Liver (tissue), 8 donors: ENCODE measurements at regions not wholly inside any gene's neighbourhood (a gene's known extent, or its start where the extent isn't known, plus 50 kb on each side); places are given as distances from the start of the nearest gene placed in this dataset.

Source experiments
- DNase-seq: peaks from one replicate; pipeline ENCODE4 v3.0.0-alpha.2; 2017; ENCODE audit warnings: low spot score
- H3K27ac ChIP-seq, 2 donors: one replicate each; pipeline ENCODE4 v1.7.0; 2013; ENCODE audit warnings: inconsistent platforms in 2 of 2, low read length in 2 of 2, control low read depth in 1 of 2, low read depth in 1 of 2, mild to moderate bottlenecking in 1 of 2
- H3K27me3 ChIP-seq, 4 donors: one replicate each; pipeline versions ENCODE4 v1.6.1 to v1.7.0; 2013; ENCODE audit warnings: low read length in 3 of 4, inconsistent platforms in 1 of 4, mild to moderate bottlenecking in 1 of 4, moderate library complexity in 1 of 4; ENCODE audit not compliant: control insufficient read depth in 4 of 4, insufficient read depth in 4 of 4
- H3K36me3 ChIP-seq, 4 donors: one replicate each; pipeline versions ENCODE4 v1.6.1 to v1.7.0; 2013; ENCODE audit warnings: low read length in 3 of 4, mild to moderate bottlenecking in 3 of 4, low read depth in 1 of 4, moderate library complexity in 1 of 4; ENCODE audit not compliant: control insufficient read depth in 4 of 4, insufficient read depth in 3 of 4
- H3K4me1 ChIP-seq, 4 donors: one replicate each; pipeline versions ENCODE4 v1.6.1 to v1.7.0; 2013; ENCODE audit warnings: low read length in 3 of 4, mild to moderate bottlenecking in 3 of 4, moderate library complexity in 1 of 4; ENCODE audit not compliant: control insufficient read depth in 4 of 4, insufficient read depth in 4 of 4
- H3K4me3 ChIP-seq, 3 donors: one replicate each; pipeline versions ENCODE4 v1.6.1 to v1.7.0; 2013; ENCODE audit warnings: low read length in 3 of 3, control low read depth in 1 of 3, low read depth in 1 of 3, mild to moderate bottlenecking in 1 of 3
- H3K9ac ChIP-seq, 2 donors: one replicate each; pipeline ENCODE4 v1.7.0; 2013; ENCODE audit warnings: low read length in 2 of 2, mild to moderate bottlenecking in 2 of 2, moderate library complexity in 2 of 2, control low read depth in 1 of 2, low read depth in 1 of 2
- H3K9me3 ChIP-seq, 4 donors: one replicate each; pipeline versions ENCODE4 v1.6.1 to v1.7.0; 2013; ENCODE audit warnings: low read length in 3 of 4; ENCODE audit not compliant: control insufficient read depth in 4 of 4
- ATF3 ChIP-seq: IDR thresholded peaks from 2 replicates; pipeline ENCODE4 v1.6.1; 2016; ENCODE audit warnings: antibody characterized with exemption
- CTCF ChIP-seq: fragments of 150-350 bp; IDR thresholded peaks from 2 replicates; pipeline ENCODE4 v1.5.1; 2017; ENCODE audit warnings: improper control_type of control experiment, low read depth, low read length; ENCODE audit not compliant: missing input control
- EGR1 ChIP-seq, 2 donors: IDR thresholded peaks; 2 replicates each; pipeline ENCODE4 v1.6.1; 2016 to 2018; ENCODE audit warnings: antibody characterized with exemption in 2 of 2, low read depth in 2 of 2
- FOXA1 ChIP-seq: IDR thresholded peaks from 2 replicates; pipeline ENCODE4 v1.6.1; 2016; ENCODE audit warnings: antibody characterized with exemption
- FOXA2 ChIP-seq: IDR thresholded peaks from 2 replicates; pipeline ENCODE4 v1.6.1; 2016; ENCODE audit warnings: antibody characterized with exemption
- GABPA ChIP-seq, 2 donors: IDR thresholded peaks in 1 of 2; conservative IDR thresholded peaks in 1 of 2; 2 replicates each; pipeline ENCODE4 v1.6.1; 2016; ENCODE audit warnings: antibody characterized with exemption in 2 of 2, mild to moderate bottlenecking in 1 of 2, moderate library complexity in 1 of 2
- HNF4A ChIP-seq, 2 donors: conservative IDR thresholded peaks; 2 replicates each; pipeline ENCODE4 v1.6.1; 2016; ENCODE audit warnings: antibody characterized with exemption in 2 of 2, mild to moderate bottlenecking in 2 of 2
- HNF4G ChIP-seq: IDR thresholded peaks from 2 replicates; pipeline ENCODE4 v1.6.1; 2016; ENCODE audit warnings: antibody characterized with exemption
- JUND ChIP-seq, 2 donors: IDR thresholded peaks; 2 replicates each; pipeline ENCODE4 v1.6.1; 2016; ENCODE audit warnings: antibody characterized with exemption in 2 of 2
- NR2F2 ChIP-seq: IDR thresholded peaks from 2 replicates; pipeline ENCODE4 v1.6.1; 2016; ENCODE audit warnings: antibody characterized with exemption
- RAD21 ChIP-seq, 2 donors: IDR thresholded peaks; 2 replicates each; pipeline ENCODE4 v1.6.1; 2016; ENCODE audit warnings: antibody characterized with exemption in 2 of 2, mild to moderate bottlenecking in 2 of 2
- REST ChIP-seq: IDR thresholded peaks from 2 replicates; pipeline ENCODE4 v1.6.1; 2016; ENCODE audit warnings: antibody characterized with exemption, mild to moderate bottlenecking
- RXRA ChIP-seq, 2 donors: IDR thresholded peaks; 2 replicates each; pipeline ENCODE4 v1.6.1; 2017 to 2018; ENCODE audit warnings: antibody characterized with exemption in 2 of 2, mild to moderate bottlenecking in 1 of 2
- SP1 ChIP-seq: IDR thresholded peaks from 2 replicates; pipeline ENCODE4 v1.6.1; 2018; ENCODE audit warnings: antibody characterized with exemption, mild to moderate bottlenecking
- TAF1 ChIP-seq: conservative IDR thresholded peaks from 2 replicates; pipeline ENCODE4 v1.6.1; 2016; ENCODE audit warnings: antibody characterized with exemption, mild to moderate bottlenecking
- YY1 ChIP-seq: IDR thresholded peaks from 2 replicates; pipeline ENCODE4 v1.6.1; 2016; ENCODE audit warnings: antibody characterized with exemption, mild to moderate bottlenecking
- ZBTB33 ChIP-seq: IDR thresholded peaks from 2 replicates; pipeline ENCODE4 v1.6.1; 2016; ENCODE audit warnings: antibody characterized with exemption
- WGBS: extraction: QIAGEN DNeasy Blood & Tissue Kit; methylation state at CpG from one replicate; pipeline ENCODE4 v1.1.7; 2013; 5-methylcytosine and 5-hydroxymethylcytosine counted together
- TF ChIP-seq, protein P1 (sequence below): IDR thresholded peaks from 2 replicates; pipeline ENCODE4 v1.6.1; 2016; ENCODE audit warnings: antibody characterized with exemption
- donor health status: healthy.
- donor health status: healthy.
- donor health status: healthy.
- donor health status: healthy.
- donor health status: healthy.

DNA sequence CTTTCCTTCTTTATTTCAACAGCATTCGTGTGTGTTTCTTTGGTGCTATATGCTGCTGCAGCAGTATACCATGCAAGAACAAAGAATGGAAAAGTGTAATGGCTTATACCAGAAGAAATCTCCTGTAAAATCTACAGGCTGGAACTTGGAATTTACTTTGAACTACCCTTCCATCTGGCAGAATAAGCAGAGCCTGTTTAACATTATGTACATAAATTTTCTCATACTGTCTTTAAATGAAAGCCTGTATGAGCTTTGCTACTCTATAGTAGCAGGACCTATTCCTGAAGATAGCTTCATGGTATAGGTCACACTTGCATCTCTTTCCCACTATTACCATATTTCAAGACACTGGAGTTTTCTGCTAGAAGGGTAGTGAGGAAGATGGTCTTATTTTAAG lies 522.1 kb upstream of the GHITM start:
- 77% methylated on average over 1 of the region's 1 CpG for WGBS
- Histone ChIP-seq H3K27ac (no peak overlapping the region), H3K9ac (no peak overlapping the region), H3K4me3 (no peak overlapping the region), H3K36me3 (no peaks in the 10 kb centered on the region), H3K27me3 (no peaks in the 10 kb centered on the region), H3K4me1 (peaks cover 0 to 9% (median 0%) of the 10 kb centered on the region in 4 donors), H3K9me3 (no peaks in the 10 kb centered on the region)
- TF ChIP-seq GABPA (IDR thresholded peaks at IDR 0.05 in 1 of 2, conservative IDR thresholded peaks at IDR 0.05 in 1 of 2) (no peak), RXRA (IDR thresholded peaks at IDR 0.05) (no peak), NR2F2 (no peak), HNF4G (no peak), HNF4A (conservative IDR thresholded peaks at IDR 0.05) (no peak), REST (no peak), ZBTB33 (no peak), CTCF (no peak), ATF3 (no peak), SP1 (no peak), RAD21 (IDR thresholded peaks at IDR 0.05) (no peak), EGR1 (IDR thresholded peaks at IDR 0.05; ENCODE audit: low read depth in 2 of 2) (no peak), YY1 (no peak), FOXA2 (no peak), TAF1 (no peak), FOXA1 (no peak), JUND (IDR thresholded peaks at IDR 0.05) (no peak)
- TF ChIP-seq, protein P1, sequence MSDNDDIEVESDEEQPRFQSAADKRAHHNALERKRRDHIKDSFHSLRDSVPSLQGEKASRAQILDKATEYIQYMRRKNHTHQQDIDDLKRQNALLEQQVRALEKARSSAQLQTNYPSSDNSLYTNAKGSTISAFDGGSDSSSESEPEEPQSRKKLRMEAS: no peak
- DNase-seq: no peak
